ENCODE measurements at regions not wholly inside any gene's neighbourhood (a gene's known extent, or its start where the extent isn't known, plus 50 kb on each side); places are given as distances from the start of the nearest gene placed in this dataset.
A peak's percentile ranks its signal among the peaks of the same experiment; 100 is the strongest.

- TF ChIP-seq CTCF (IDR thresholded peaks at IDR 0.05; ENCODE audit: low read depth, low read length) = no peak
- no peak for DNase-seq (ENCODE audit: extremely low read depth, low read depth)
Measured at GRCh38 chr20:19885939-19886660, 128.0 kb downstream of the RIN2 start.

- peak; percentile 15 for TF ChIP-seq CTCF (IDR thresholded peaks at IDR 0.05; ENCODE audit: low read depth, low read length)
- DNase-seq (ENCODE audit: extremely low read depth, low read depth) = no peak
Measured at GRCh38 chr20:19886661-19887288, 128.7 kb downstream of the RIN2 start.

- no peak for TF ChIP-seq CTCF (IDR thresholded peaks at IDR 0.05; ENCODE audit: low read depth, low read length)
- DNase-seq (ENCODE audit: extremely low read depth, low read depth) = no peak
Measured at GRCh38 chr20:19887556-19888268, 129.4 kb upstream of the NAA20 start.

- DNase-seq (ENCODE audit: extremely low read depth, low read depth) = no peak
- TF ChIP-seq CTCF (IDR thresholded peaks at IDR 0.05; ENCODE audit: low read depth, low read length) = no peak
Measured at GRCh38 chr20:19888269-19888671, 128.9 kb upstream of the NAA20 start.

GRCh38 chr20:19889011-19889953 lies 127.9 kb upstream of the NAA20 start:
- no peak for TF ChIP-seq CTCF (IDR thresholded peaks at IDR 0.05; ENCODE audit: low read depth, low read length)
- DNase-seq (ENCODE audit: extremely low read depth, low read depth) = no peak

- TF ChIP-seq CTCF (IDR thresholded peaks at IDR 0.05; ENCODE audit: low read depth, low read length) = no peak
- DNase-seq (ENCODE audit: extremely low read depth, low read depth) = no peak
Measured at GRCh38 chr20:19890445-19891051, 126.6 kb upstream of the NAA20 start.
